Keratinocyte (primary cell): ENCODE measurements at regions not wholly inside any gene's neighbourhood (a gene's known extent, or its start where the extent isn't known, plus 50 kb on each side); places are given as distances from the start of the nearest gene placed in this dataset.

Source experiments
- EZH2 ChIP-seq: IDR thresholded peaks from one replicate; pipeline ENCODE4 v1.6.1; 2012; ENCODE audit warnings: inconsistent platforms, mild to moderate bottlenecking, low read length, moderate library complexity
- TF ChIP-seq, protein P1 (sequence below), 3 experiments: IDR thresholded peaks in 1 of 3; conservative IDR thresholded peaks in 1 of 3; optimal IDR thresholded peaks in 1 of 3; 2 replicates in 2 of 3; 3 replicates in 1 of 3; pipeline versions ENCODE3 to v1.5.1; 2011; ENCODE audit warnings: low read length in 3 of 3, mild to moderate bottlenecking in 3 of 3, moderate library complexity in 2 of 3, control low read depth in 1 of 3, inconsistent platforms in 1 of 3; ENCODE audit not compliant: insufficient read depth in 2 of 3; ENCODE audit errors: extremely low read depth in 1 of 3

DNA sequence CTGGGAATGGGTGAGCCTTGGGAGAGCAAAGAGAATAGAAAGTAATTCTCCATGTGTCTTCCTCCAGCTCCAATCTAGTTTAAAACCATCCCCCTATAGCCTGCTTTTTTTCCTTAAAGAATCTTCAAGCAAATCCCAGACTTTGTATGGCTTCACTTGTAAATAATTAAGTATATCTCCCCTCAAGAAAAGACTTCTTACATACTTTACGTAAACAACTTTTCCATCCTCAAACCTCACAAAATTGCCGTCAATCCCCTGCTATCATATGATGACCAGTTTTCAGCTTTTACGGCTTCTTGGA, 88.5 kb upstream of the PHACTR3 start:
- TF ChIP-seq, protein P1, sequence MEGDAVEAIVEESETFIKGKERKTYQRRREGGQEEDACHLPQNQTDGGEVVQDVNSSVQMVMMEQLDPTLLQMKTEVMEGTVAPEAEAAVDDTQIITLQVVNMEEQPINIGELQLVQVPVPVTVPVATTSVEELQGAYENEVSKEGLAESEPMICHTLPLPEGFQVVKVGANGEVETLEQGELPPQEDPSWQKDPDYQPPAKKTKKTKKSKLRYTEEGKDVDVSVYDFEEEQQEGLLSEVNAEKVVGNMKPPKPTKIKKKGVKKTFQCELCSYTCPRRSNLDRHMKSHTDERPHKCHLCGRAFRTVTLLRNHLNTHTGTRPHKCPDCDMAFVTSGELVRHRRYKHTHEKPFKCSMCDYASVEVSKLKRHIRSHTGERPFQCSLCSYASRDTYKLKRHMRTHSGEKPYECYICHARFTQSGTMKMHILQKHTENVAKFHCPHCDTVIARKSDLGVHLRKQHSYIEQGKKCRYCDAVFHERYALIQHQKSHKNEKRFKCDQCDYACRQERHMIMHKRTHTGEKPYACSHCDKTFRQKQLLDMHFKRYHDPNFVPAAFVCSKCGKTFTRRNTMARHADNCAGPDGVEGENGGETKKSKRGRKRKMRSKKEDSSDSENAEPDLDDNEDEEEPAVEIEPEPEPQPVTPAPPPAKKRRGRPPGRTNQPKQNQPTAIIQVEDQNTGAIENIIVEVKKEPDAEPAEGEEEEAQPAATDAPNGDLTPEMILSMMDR (optimal IDR thresholded peaks at IDR 0.05 in 1 of 3, IDR thresholded peaks at IDR 0.05 in 1 of 3, conservative IDR thresholded peaks at IDR 0.05 in 1 of 3; ENCODE audit: extremely low read depth in 1 of 3, insufficient read depth in 2 of 3, low read length in 3 of 3), result no peak
- no peak for TF ChIP-seq EZH2
